Keratinocyte (primary cell): ENCODE measurements at regions not wholly inside any gene's neighbourhood (a gene's known extent, or its start where the extent isn't known, plus 50 kb on each side); places are given as distances from the start of the nearest gene placed in this dataset.
"Not testable (repeated sequence)": the region's sequence is repeated elsewhere in the genome, so short reads cannot be mapped to it uniquely, and the experiment has no call there.

Experiments
- DNase-seq: peaks from one replicate; pipeline ENCODE4 v3.0.0-alpha.2; 2011; ENCODE audit warnings: low read depth, missing footprints, low spot score
- FAIRE-seq: peaks from 2 replicates; lab custom pipeline; 2011; peaks lifted over from hg19 to GRCh38; lab: Jason Lieb, UNC
- H2AFZ ChIP-seq: 2 replicates; pipeline ENCODE4 v1.6.0; 2012; ENCODE audit warnings: low read length, control low read depth, inconsistent platforms; ENCODE audit not compliant: control insufficient read depth
- H3K27ac ChIP-seq: 2 replicates; pipeline ENCODE4 v1.5.1; 2011; ENCODE audit warnings: low read length; ENCODE audit not compliant: control insufficient read depth, insufficient read depth
- H3K27me3 ChIP-seq: 3 replicates; pipeline ENCODE4 v1.6.0; 2011; ENCODE audit warnings: low read length; ENCODE audit not compliant: control insufficient read depth, insufficient read depth; ENCODE audit errors: extremely low read depth
- H3K36me3 ChIP-seq, 2 experiments: 2 replicates in 1 of 2; 3 replicates in 1 of 2; pipeline ENCODE4 v1.5.1; 2011; ENCODE audit warnings: low read length in 2 of 2, mild to moderate bottlenecking in 1 of 2; ENCODE audit not compliant: control insufficient read depth in 2 of 2, insufficient read depth in 2 of 2; ENCODE audit errors: extremely low read depth in 1 of 2
- H3K4me1 ChIP-seq: 3 replicates; pipeline ENCODE4 v1.5.1; 2011; ENCODE audit warnings: low read length; ENCODE audit not compliant: control insufficient read depth, insufficient read depth; ENCODE audit errors: extremely low read depth
- H3K4me2 ChIP-seq: 3 replicates; pipeline ENCODE4 v1.6.0; 2011; ENCODE audit warnings: low read depth, low read length; ENCODE audit not compliant: control insufficient read depth, insufficient read depth; ENCODE audit errors: extremely low read depth
- H3K4me3 ChIP-seq, 3 experiments: fragments of 200-600 bp in 1 of 3; sonication (generic) in 1 of 3; 2 replicates in 2 of 3; 3 replicates in 1 of 3; pipeline ENCODE4 v1.5.1; 2011 to 2016; ENCODE audit warnings: low read length in 3 of 3, mild to moderate bottlenecking in 3 of 3, control low read depth in 2 of 3, inconsistent platforms in 1 of 3, low read depth in 1 of 3, mixed read lengths in 1 of 3, mixed run types in 1 of 3, moderate library complexity in 1 of 3; ENCODE audit not compliant: control insufficient read depth in 2 of 3, insufficient read depth in 2 of 3; ENCODE audit errors: extremely low read depth in 1 of 3
- H3K79me2 ChIP-seq: 2 replicates; pipeline ENCODE4 v1.6.0; 2012; ENCODE audit warnings: low read length; ENCODE audit not compliant: control insufficient read depth, insufficient read depth
- H3K9ac ChIP-seq: 3 replicates; pipeline ENCODE4 v1.6.0; 2011; ENCODE audit warnings: low read length; ENCODE audit not compliant: control insufficient read depth, insufficient read depth; ENCODE audit errors: extremely low read depth
- H3K9me1 ChIP-seq: 3 replicates; pipeline ENCODE4 v1.6.0; 2011; ENCODE audit warnings: low read length; ENCODE audit not compliant: control insufficient read depth, insufficient read depth; ENCODE audit errors: extremely low read depth
- H3K9me3 ChIP-seq: 2 replicates; pipeline ENCODE4 v1.5.1; 2012; ENCODE audit warnings: low read depth, low read length; ENCODE audit not compliant: control insufficient read depth
- H4K20me1 ChIP-seq: 3 replicates; pipeline ENCODE4 v1.6.0; 2011; ENCODE audit warnings: low read length; ENCODE audit not compliant: control insufficient read depth, insufficient read depth; ENCODE audit errors: extremely low read depth
- EZH2 ChIP-seq: IDR thresholded peaks from one replicate; pipeline ENCODE4 v1.6.1; 2012; ENCODE audit warnings: inconsistent platforms, mild to moderate bottlenecking, low read length, moderate library complexity
- dilution Hi-C: fragments of 300-500 bp; cut with MboI; formaldehyde crosslinking; loops from one replicate; pipeline ENCODE4 v1.7.0; 2020; ENCODE audit warnings: low sequenced_read_pairs; ENCODE audit not compliant: extremely low pct_ligation_motif_present
- TF ChIP-seq, protein P1 (sequence below), 3 experiments: IDR thresholded peaks in 1 of 3; conservative IDR thresholded peaks in 1 of 3; optimal IDR thresholded peaks in 1 of 3; 2 replicates in 2 of 3; 3 replicates in 1 of 3; pipeline versions ENCODE3 to v1.5.1; 2011; ENCODE audit warnings: low read length in 3 of 3, mild to moderate bottlenecking in 3 of 3, moderate library complexity in 2 of 3, control low read depth in 1 of 3, inconsistent platforms in 1 of 3; ENCODE audit not compliant: insufficient read depth in 2 of 3; ENCODE audit errors: extremely low read depth in 1 of 3

DNA sequence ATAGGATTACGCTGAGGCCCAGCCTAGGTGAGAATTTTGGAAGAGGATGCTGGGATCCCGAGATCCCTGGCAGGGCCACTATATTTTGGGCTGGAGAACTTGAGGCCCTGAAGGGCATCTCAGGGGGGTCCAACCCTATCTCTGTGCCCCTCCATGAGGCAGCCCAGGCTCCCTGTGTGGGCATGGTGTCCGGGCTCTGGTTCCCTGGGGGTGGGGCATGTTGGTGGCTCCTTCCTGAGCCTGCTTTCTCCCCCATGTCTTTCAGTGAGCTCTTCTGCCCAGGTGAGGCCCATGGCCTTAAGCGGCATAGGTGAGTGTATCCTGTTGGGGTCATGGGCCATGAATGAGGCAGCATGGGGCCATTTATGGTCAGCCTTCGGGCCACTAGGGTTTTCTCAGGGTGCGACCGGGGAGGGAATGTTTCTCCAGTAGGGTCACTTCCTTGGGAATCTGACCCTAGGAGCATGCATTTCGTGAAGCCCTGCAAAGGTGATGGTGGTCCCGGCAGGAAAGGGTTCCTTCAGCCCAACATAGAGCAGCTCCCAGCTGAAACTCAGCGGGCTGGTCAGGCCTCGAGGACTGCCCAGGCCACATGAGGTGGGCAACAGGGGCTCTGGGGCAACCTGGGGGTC is 191.3 kb downstream of the UBE3A start:
- TF ChIP-seq EZH2, result no peak
- TF ChIP-seq, protein P1, sequence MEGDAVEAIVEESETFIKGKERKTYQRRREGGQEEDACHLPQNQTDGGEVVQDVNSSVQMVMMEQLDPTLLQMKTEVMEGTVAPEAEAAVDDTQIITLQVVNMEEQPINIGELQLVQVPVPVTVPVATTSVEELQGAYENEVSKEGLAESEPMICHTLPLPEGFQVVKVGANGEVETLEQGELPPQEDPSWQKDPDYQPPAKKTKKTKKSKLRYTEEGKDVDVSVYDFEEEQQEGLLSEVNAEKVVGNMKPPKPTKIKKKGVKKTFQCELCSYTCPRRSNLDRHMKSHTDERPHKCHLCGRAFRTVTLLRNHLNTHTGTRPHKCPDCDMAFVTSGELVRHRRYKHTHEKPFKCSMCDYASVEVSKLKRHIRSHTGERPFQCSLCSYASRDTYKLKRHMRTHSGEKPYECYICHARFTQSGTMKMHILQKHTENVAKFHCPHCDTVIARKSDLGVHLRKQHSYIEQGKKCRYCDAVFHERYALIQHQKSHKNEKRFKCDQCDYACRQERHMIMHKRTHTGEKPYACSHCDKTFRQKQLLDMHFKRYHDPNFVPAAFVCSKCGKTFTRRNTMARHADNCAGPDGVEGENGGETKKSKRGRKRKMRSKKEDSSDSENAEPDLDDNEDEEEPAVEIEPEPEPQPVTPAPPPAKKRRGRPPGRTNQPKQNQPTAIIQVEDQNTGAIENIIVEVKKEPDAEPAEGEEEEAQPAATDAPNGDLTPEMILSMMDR (optimal IDR thresholded peaks at IDR 0.05 in 1 of 3, IDR thresholded peaks at IDR 0.05 in 1 of 3, conservative IDR thresholded peaks at IDR 0.05 in 1 of 3; ENCODE audit: extremely low read depth in 1 of 3, insufficient read depth in 2 of 3, low read length in 3 of 3), result no peak
- FAIRE-seq (no peak), DNase-seq (no peak)
- dilution Hi-C loops, result no loop called here
- Histone ChIP-seq H3K4me1 (no peaks in the 10 kb centered on the region), H3K9ac (no peak overlapping the region), H3K9me3 (peaks cover 27% of the 10 kb centered on the region), H3K4me3 (no peak overlapping the region), H3K36me3 (no peaks in the 10 kb centered on the region), H3K4me2 (no peak overlapping the region), H3K27ac (no peak overlapping the region), H3K9me1 (no peaks in the 10 kb centered on the region), H2AFZ (no peak overlapping the region), H3K79me2 (no peaks in the 10 kb centered on the region), H4K20me1 (no peaks in the 10 kb centered on the region), H3K27me3 (no peaks in the 10 kb centered on the region)

DNA sequence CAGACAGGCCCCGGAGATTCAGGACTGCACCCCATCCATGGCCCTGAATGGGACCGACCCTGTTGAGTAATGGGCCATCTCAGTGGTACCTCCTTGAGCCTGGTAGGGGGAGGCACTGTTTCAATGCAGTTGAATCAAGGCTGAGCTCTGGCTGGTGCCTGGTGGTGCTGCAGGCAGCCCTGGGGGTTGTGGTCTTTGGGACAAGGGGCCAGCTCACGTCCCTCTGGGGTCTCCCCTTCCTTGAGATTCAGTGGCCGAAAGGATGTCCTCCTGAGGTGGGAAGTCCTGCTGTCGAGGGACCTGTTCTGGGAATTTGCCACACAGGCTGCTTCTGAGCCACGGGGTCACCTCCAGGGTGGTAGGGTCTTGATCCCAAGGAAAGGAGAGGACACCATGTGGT is 190.7 kb downstream of the UBE3A start:
- H3K4me3 ChIP-seq, H3K4me2 ChIP-seq, H4K20me1 ChIP-seq, H2AFZ ChIP-seq, H3K27me3 ChIP-seq, H3K4me1 ChIP-seq, H3K36me3 ChIP-seq, H3K9ac ChIP-seq, H3K27ac ChIP-seq, FAIRE-seq, H3K9me1 ChIP-seq, DNase-seq, dilution Hi-C loops, H3K79me2 ChIP-seq: not testable (repeated sequence)
- peaks cover 26% of the 10 kb centered on the region for H3K9me3 ChIP-seq
